ENCODE measurements at regions not wholly inside any gene's neighbourhood (a gene's known extent, or its start where the extent isn't known, plus 50 kb on each side); places are given as distances from the start of the nearest gene placed in this dataset.
A peak's percentile ranks its signal among the peaks of the same experiment; 100 is the strongest.

DNA sequence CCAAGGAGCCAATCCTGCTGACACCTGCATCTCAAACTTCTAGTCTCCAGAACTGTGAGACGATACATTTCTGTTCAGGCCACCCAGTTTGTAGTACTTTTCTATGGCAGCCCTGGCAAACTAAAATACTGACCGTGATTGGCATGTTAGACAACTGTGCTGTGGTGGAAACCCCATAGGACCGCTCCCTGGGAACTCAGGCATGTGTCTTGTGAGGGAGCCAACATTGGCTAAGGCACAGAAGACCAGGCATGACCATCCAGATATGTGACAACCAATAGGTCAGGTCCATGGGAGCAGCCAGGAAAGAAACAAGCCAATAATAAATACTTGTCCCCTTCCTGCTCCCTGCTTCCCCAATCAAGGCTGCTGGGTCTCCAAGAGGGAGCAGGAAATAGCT, 101.4 kb upstream of the MPDZ start:
- TF ChIP-seq POLR2A (IDR thresholded peaks at IDR 0.05; ENCODE audit: low read depth, low read length) = no peak
- no peak for TF ChIP-seq EZH2 (IDR thresholded peaks at IDR 0.05; ENCODE audit: borderline replicate concordance, low read depth, low read length, severe bottlenecking)
- TF ChIP-seq POLR2AphosphoS5 (IDR thresholded peaks at IDR 0.05; ENCODE audit: insufficient read depth, low read depth, low read length) = no peak
- TF ChIP-seq, protein P1, sequence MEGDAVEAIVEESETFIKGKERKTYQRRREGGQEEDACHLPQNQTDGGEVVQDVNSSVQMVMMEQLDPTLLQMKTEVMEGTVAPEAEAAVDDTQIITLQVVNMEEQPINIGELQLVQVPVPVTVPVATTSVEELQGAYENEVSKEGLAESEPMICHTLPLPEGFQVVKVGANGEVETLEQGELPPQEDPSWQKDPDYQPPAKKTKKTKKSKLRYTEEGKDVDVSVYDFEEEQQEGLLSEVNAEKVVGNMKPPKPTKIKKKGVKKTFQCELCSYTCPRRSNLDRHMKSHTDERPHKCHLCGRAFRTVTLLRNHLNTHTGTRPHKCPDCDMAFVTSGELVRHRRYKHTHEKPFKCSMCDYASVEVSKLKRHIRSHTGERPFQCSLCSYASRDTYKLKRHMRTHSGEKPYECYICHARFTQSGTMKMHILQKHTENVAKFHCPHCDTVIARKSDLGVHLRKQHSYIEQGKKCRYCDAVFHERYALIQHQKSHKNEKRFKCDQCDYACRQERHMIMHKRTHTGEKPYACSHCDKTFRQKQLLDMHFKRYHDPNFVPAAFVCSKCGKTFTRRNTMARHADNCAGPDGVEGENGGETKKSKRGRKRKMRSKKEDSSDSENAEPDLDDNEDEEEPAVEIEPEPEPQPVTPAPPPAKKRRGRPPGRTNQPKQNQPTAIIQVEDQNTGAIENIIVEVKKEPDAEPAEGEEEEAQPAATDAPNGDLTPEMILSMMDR (IDR thresholded peaks at IDR 0.05; ENCODE audit: extremely low read depth in 1 of 2, insufficient read depth in 1 of 2, low read depth in 1 of 2, low read length in 2 of 2) = no peak
- TF ChIP-seq, protein P2, sequence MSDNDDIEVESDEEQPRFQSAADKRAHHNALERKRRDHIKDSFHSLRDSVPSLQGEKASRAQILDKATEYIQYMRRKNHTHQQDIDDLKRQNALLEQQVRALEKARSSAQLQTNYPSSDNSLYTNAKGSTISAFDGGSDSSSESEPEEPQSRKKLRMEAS (IDR thresholded peaks at IDR 0.05; ENCODE audit: insufficient read depth, insufficient read length) = no peak
- Histone ChIP-seq H3K27me3 (ENCODE audit: control insufficient read depth in 2 of 2, insufficient read depth in 2 of 2, low read length in 2 of 2) (no peaks in the 10 kb centered on the region), H3K4me2 (ENCODE audit: insufficient read depth, low read length) (no peak overlapping the region), H3K4me3 (replicated peaks in 1 of 3; ENCODE audit: insufficient read depth in 1 of 3, low read depth in 1 of 3, low read length in 3 of 3) (no peak overlapping the region), H3K27ac (ENCODE audit: insufficient read depth, low read depth, low read length) (no peak overlapping the region), H3K79me2 (ENCODE audit: control insufficient read depth, insufficient read depth, low read length) (no peaks in the 10 kb centered on the region), H3K9me3 (replicated peaks; ENCODE audit: control insufficient read depth, insufficient read depth, low read length) (no peaks in the 10 kb centered on the region), H3K36me3 (ENCODE audit: control insufficient read depth in 2 of 2, extremely low read depth in 1 of 2, insufficient read depth in 2 of 2, low read length in 2 of 2) (no peaks in the 10 kb centered on the region), H3K4me1 (ENCODE audit: control insufficient read depth, extremely low read depth, insufficient read depth, low read length) (peaks cover 14% of the 10 kb centered on the region), H3K9ac (replicated peaks; ENCODE audit: extremely low read depth, insufficient read depth, low read length) (no peak overlapping the region), H2AFZ (ENCODE audit: low read depth, low read length) (no peak overlapping the region), H3K9me1 (replicated peaks; ENCODE audit: control insufficient read depth, extremely low read depth, insufficient read depth, low read length) (no peaks in the 10 kb centered on the region), H4K20me1 (replicated peaks; ENCODE audit: control insufficient read depth, extremely low read depth, insufficient read depth, low read length) (no peaks in the 10 kb centered on the region)
- BruUV-seq (replicated peaks) = no TSS peak
- intact Hi-C loops (cut with micrococcal nuclease) (no loop called here), dilution Hi-C loops (cut with MboI; ENCODE audit: extremely low pct_ligation_motif_present, low sequenced_read_pairs) (no loop called here)
- DNase-seq (ENCODE audit: low read depth, low spot score) (no peak), FAIRE-seq (no peak)
- CTCF ChIA-PET = no interaction called here
- POLR2A ChIA-PET = no interaction called here

DNA sequence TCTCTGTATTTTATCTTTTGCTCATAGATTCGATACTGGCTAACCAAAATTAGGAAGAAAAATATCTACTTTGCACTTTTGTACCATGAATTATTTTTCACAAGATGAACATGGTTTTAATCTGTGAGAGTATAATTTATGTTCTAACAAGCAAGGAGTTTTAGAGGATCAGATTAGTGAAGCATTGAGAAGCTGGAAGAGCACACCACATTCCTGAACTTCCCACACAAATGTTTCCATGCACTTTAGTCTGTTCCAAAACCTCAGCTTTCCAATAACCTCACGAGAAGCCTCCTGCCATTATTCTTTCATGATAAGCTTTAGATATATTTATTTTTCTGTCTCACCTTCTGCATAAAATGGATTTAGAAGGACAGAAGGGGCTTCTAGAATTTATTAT, 98.7 kb upstream of the MPDZ start:
- peak; percentile 11 for DNase-seq (ENCODE audit: low read depth, low spot score)
- no peaks in the 10 kb centered on the region for H3K9me1 ChIP-seq (replicated peaks; ENCODE audit: control insufficient read depth, extremely low read depth, insufficient read depth, low read length)

More for the DNA sequence above, 98.7 kb upstream of the MPDZ start:
- no TSS peak for BruUV-seq (replicated peaks)
- Histone ChIP-seq H3K27me3 (ENCODE audit: control insufficient read depth in 2 of 2, insufficient read depth in 2 of 2, low read length in 2 of 2) (no peaks in the 10 kb centered on the region), H3K4me3 (replicated peaks in 1 of 3; ENCODE audit: insufficient read depth in 1 of 3, low read depth in 1 of 3, low read length in 3 of 3) (no peak overlapping the region), H3K9me3 (replicated peaks; ENCODE audit: control insufficient read depth, insufficient read depth, low read length) (no peaks in the 10 kb centered on the region), H3K36me3 (ENCODE audit: control insufficient read depth in 2 of 2, extremely low read depth in 1 of 2, insufficient read depth in 2 of 2, low read length in 2 of 2) (no peaks in the 10 kb centered on the region), H3K27ac (ENCODE audit: insufficient read depth, low read depth, low read length) (no peak overlapping the region), H3K4me2 (ENCODE audit: insufficient read depth, low read length) (no peak overlapping the region), H3K9ac (replicated peaks; ENCODE audit: extremely low read depth, insufficient read depth, low read length) (no peak overlapping the region), H2AFZ (ENCODE audit: low read depth, low read length) (no peak overlapping the region), H4K20me1 (replicated peaks; ENCODE audit: control insufficient read depth, extremely low read depth, insufficient read depth, low read length) (no peaks in the 10 kb centered on the region), H3K4me1 (ENCODE audit: control insufficient read depth, extremely low read depth, insufficient read depth, low read length) (peaks cover 9% of the 10 kb centered on the region), H3K79me2 (ENCODE audit: control insufficient read depth, insufficient read depth, low read length) (no peaks in the 10 kb centered on the region)
- TF ChIP-seq FOS (IDR thresholded peaks at IDR 0.05; ENCODE audit: borderline replicate concordance, insufficient read depth, low read length) (no peak), GATA2 (IDR thresholded peaks at IDR 0.05; ENCODE audit: insufficient read depth, insufficient read length, low read depth, low read length) (no peak), EZH2 (IDR thresholded peaks at IDR 0.05; ENCODE audit: borderline replicate concordance, low read depth, low read length, severe bottlenecking) (no peak), JUN (IDR thresholded peaks at IDR 0.05; ENCODE audit: borderline replicate concordance, insufficient read depth, insufficient read length, low read depth) (no peak)
- TF ChIP-seq, protein P1 (IDR thresholded peaks at IDR 0.05; ENCODE audit: extremely low read depth in 1 of 2, insufficient read depth in 1 of 2, low read depth in 1 of 2, low read length in 2 of 2) = no peak
- dilution Hi-C loops (cut with MboI; ENCODE audit: extremely low pct_ligation_motif_present, low sequenced_read_pairs) (no loop called here), intact Hi-C loops (cut with micrococcal nuclease) (no loop called here)
- peak; percentile 40 for FAIRE-seq
- ChIA-PET POLR2A (no interaction called here), CTCF (interaction anchor here (0.8 to 2.3 kb wide), 2 partner anchors 11 to 21 kb away, joined by 3 to 6 read pairs; no protein-coding TSS in a partner anchor)

Measured in endothelial cell of umbilical vein (primary cell).